Fibroblast of villous mesenchyme (primary cell): ENCODE measurements at regions not wholly inside any gene's neighbourhood (a gene's known extent, or its start where the extent isn't known, plus 50 kb on each side); places are given as distances from the start of the nearest gene placed in this dataset.

Source experiments
- DNase-seq: peaks from one replicate; pipeline ENCODE4 v3.0.0-alpha.2; 2010; ENCODE audit warnings: low read depth
- H3K4me3 ChIP-seq: 2 replicates; pipeline ENCODE4 v1.5.1; 2011; ENCODE audit warnings: low read depth, mild to moderate bottlenecking, low read length
- CTCF ChIP-seq: IDR thresholded peaks from 2 replicates; pipeline ENCODE4 v1.5.1; 2012; ENCODE audit warnings: low read depth, mild to moderate bottlenecking, low read length; ENCODE audit not compliant: insufficient read depth

- no peak overlapping the region for H3K4me3 ChIP-seq
- no peak for TF ChIP-seq CTCF
- DNase-seq = no peak
Observed at GRCh38 chr6:90863043-90863442, 276.2 kb upstream of the MAP3K7 start.

- DNase-seq = no peak
- no peak for TF ChIP-seq CTCF
- H3K4me3 ChIP-seq = no peak overlapping the region
Observed at GRCh38 chr6:90860822-90861601, 274.1 kb upstream of the MAP3K7 start.

- TF ChIP-seq CTCF = no peak
- no peak overlapping the region for H3K4me3 ChIP-seq
- no peak for DNase-seq
Observed at GRCh38 chr6:90859612-90860011, 272.7 kb upstream of the MAP3K7 start.

- no peak for DNase-seq
- no peak overlapping the region for H3K4me3 ChIP-seq
- TF ChIP-seq CTCF = no peak
Observed at GRCh38 chr6:90859056-90859455, 272.2 kb upstream of the MAP3K7 start.

GRCh38 chr6:90849686-90850085, 262.8 kb upstream of the MAP3K7 start:
- no peak for TF ChIP-seq CTCF
- no peak for DNase-seq
- no peak overlapping the region for H3K4me3 ChIP-seq

GRCh38 chr6:90846824-90847223, 260.0 kb upstream of the MAP3K7 start:
- no peak for DNase-seq
- TF ChIP-seq CTCF = no peak
- no peak overlapping the region for H3K4me3 ChIP-seq
